HepG2 (cell line): ENCODE measurements at regions not wholly inside any gene's neighbourhood (a gene's known extent, or its start where the extent isn't known, plus 50 kb on each side); places are given as distances from the start of the nearest gene placed in this dataset.

ENCODE experiments used
- HBP1 ChIP-seq: IDR thresholded peaks from 2 replicates; pipeline ENCODE4 v1.6.1; 2016; ENCODE audit warnings: low read depth, control low read depth
- HIC2 ChIP-seq: sonication (generic); formaldehyde crosslinking; IDR thresholded peaks from 2 replicates; pipeline ENCODE4 v1.9.0; 2022; ENCODE audit warnings: low read depth, missing genetic modification reagents
- HNRNPL ChIP-seq: fragments of 200-400 bp; formaldehyde crosslinking; IDR thresholded peaks from 2 replicates; pipeline ENCODE4 v1.6.1; 2017; ENCODE audit warnings: mild to moderate bottlenecking, low read depth, low read length
- KDM3A ChIP-seq: IDR thresholded peaks from 2 replicates; pipeline ENCODE4 v1.6.1; 2018; ENCODE audit warnings: low read depth, missing compliant biosample characterization
- NR2C2 ChIP-seq: sonication (generic); formaldehyde crosslinking; IDR thresholded peaks from 2 replicates; pipeline ENCODE4 v1.4.0; 2020; ENCODE audit warnings: missing genetic modification reagents, mild to moderate bottlenecking, moderate library complexity, borderline replicate concordance
- PHB2 ChIP-seq: fragments of 450-650 bp; IDR thresholded peaks from 2 replicates; pipeline ENCODE4 v1.6.1; 2018; ENCODE audit not compliant: partially characterized antibody
- PHF21A ChIP-seq: sonication (generic); formaldehyde crosslinking; IDR thresholded peaks from 2 replicates; pipeline ENCODE4 v1.5.0; 2020; ENCODE audit warnings: mild to moderate bottlenecking, missing genetic modification reagents
- PHF5A ChIP-seq: IDR thresholded peaks from one replicate; pipeline ENCODE4 v1.6.1; 2018; ENCODE audit warnings: low read depth, missing genetic modification reagents; ENCODE audit not compliant: unreplicated experiment
- SOX13 ChIP-seq, 3 experiments: fragments of 450-650 bp in 1 of 3; sonication (generic) in 1 of 3; formaldehyde crosslinking in 1 of 3; IDR thresholded peaks in 2 of 3; conservative IDR thresholded peaks in 1 of 3; 2 replicates each; pipeline versions ENCODE4 v1.5.0 to v1.6.1; 2016 to 2020; ENCODE audit warnings: antibody characterized with exemption in 1 of 3, mild to moderate bottlenecking in 1 of 3, missing compliant biosample characterization in 1 of 3, missing genetic modification reagents in 1 of 3, moderate library complexity in 1 of 3
- TRIM24 ChIP-seq: sonication (generic); formaldehyde crosslinking; IDR thresholded peaks from 2 replicates; pipeline ENCODE4 v1.8.0; 2022; ENCODE audit warnings: mild to moderate bottlenecking, missing genetic modification reagents
- ZMYM4 ChIP-seq: sonication (generic); formaldehyde crosslinking; IDR thresholded peaks from 2 replicates; pipeline ENCODE4 v1.8.1; 2023; ENCODE audit warnings: mild to moderate bottlenecking, missing genetic modification reagents
- ZNF275 ChIP-seq: sonication (generic); formaldehyde crosslinking; IDR thresholded peaks from 2 replicates; pipeline ENCODE4 v1.8.0; 2022; ENCODE audit warnings: missing genetic modification reagents, mild to moderate bottlenecking, inconsistent platforms, borderline replicate concordance
- ZNF281 ChIP-seq: sonication (generic); formaldehyde crosslinking; IDR thresholded peaks from 2 replicates; pipeline ENCODE4 v1.4.0; 2020; ENCODE audit warnings: missing genetic modification reagents, borderline replicate concordance
- ZNF460 ChIP-seq: sonication (generic); formaldehyde crosslinking; IDR thresholded peaks from 2 replicates; pipeline ENCODE4 v1.5.1; 2020; ENCODE audit warnings: missing genetic modification reagents, mild to moderate bottlenecking, borderline replicate concordance
- ZNF513 ChIP-seq: sonication (generic); formaldehyde crosslinking; conservative IDR thresholded peaks from 2 replicates; pipeline ENCODE4 v1.5.0; 2020; ENCODE audit warnings: missing genetic modification reagents
- ZSCAN9 ChIP-seq: IDR thresholded peaks from 2 replicates; pipeline ENCODE4 v1.6.1; 2016; ENCODE audit warnings: borderline replicate concordance
- TF ChIP-seq, protein P1 (sequence below): sonication (generic); formaldehyde crosslinking; IDR thresholded peaks from 2 replicates; pipeline ENCODE4 v1.4.0; 2020; ENCODE audit warnings: mild to moderate bottlenecking, missing genetic modification reagents

GRCh38 chr1:213572912-213573647 is 414.7 kb upstream of the PROX1 start (continued):
- TF ChIP-seq NR2C2 (CRISPR knock-in tag) = peak; percentile 30; the same call in 1 of the 2 replicates
- TF ChIP-seq ZMYM4 (CRISPR knock-in tag) = peak; percentile 76
- TF ChIP-seq TRIM24 (CRISPR knock-in tag) = no peak
- no peak for TF ChIP-seq KDM3A (CRISPR knock-in tag)
- TF ChIP-seq SOX13 (IDR thresholded peaks at IDR 0.05) = peak; percentile 70; the same call in 1 of the 2 replicates
- peak in 1 of 2 experiments; percentile 95; a peak in 2 of 4 replicates for TF ChIP-seq SOX13 (CRISPR knock-in tag; conservative IDR thresholded peaks at IDR 0.05 in 1 of 2, IDR thresholded peaks at IDR 0.05 in 1 of 2)
- TF ChIP-seq, protein P1, sequence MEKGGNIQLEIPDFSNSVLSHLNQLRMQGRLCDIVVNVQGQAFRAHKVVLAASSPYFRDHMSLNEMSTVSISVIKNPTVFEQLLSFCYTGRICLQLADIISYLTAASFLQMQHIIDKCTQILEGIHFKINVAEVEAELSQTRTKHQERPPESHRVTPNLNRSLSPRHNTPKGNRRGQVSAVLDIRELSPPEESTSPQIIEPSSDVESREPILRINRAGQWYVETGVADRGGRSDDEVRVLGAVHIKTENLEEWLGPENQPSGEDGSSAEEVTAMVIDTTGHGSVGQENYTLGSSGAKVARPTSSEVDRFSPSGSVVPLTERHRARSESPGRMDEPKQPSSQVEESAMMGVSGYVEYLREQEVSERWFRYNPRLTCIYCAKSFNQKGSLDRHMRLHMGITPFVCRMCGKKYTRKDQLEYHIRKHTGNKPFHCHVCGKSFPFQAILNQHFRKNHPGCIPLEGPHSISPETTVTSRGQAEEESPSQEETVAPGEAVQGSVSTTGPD (CRISPR knock-in tag) = peak; percentile 75; the same call in 1 of the 2 replicates
- TF ChIP-seq PHF21A = peak; percentile 92
- TF ChIP-seq ZNF513 = no peak
- TF ChIP-seq PHB2 = no peak
- peak; percentile 100 for TF ChIP-seq ZSCAN9 (CRISPR knock-in tag)
- TF ChIP-seq ZNF275 (CRISPR knock-in tag) = no peak
- TF ChIP-seq PHF5A = no peak
- TF ChIP-seq HBP1 (CRISPR knock-in tag) = 0 out of 2 replicates have a peak, but pooled peaks have one; percentile 61
- TF ChIP-seq HNRNPL = no peak
- TF ChIP-seq ZNF281 = peak; percentile 30; the same call in 1 of the 2 replicates
- peak; percentile 52; the same call in 1 of the 2 replicates for TF ChIP-seq HIC2
- no peak for TF ChIP-seq ZNF460 (CRISPR knock-in tag)
